ENCODE measurements at regions not wholly inside any gene's neighbourhood (a gene's known extent, or its start where the extent isn't known, plus 50 kb on each side); places are given as distances from the start of the nearest gene placed in this dataset.

GRCh38 chr14:98069712-98070171, 1202.3 kb downstream of the BCL11B start:
- TF ChIP-seq CTCF (IDR thresholded peaks at IDR 0.05) (no peak), POLR2AphosphoS5 (IDR thresholded peaks at IDR 0.05) (no peak), POLR2A (IDR thresholded peaks at IDR 0.05) (no peak), EP300 (IDR thresholded peaks at IDR 0.05) (no peak)
